ENCODE measurements at regions not wholly inside any gene's neighbourhood (a gene's known extent, or its start where the extent isn't known, plus 50 kb on each side); places are given as distances from the start of the nearest gene placed in this dataset.

DNA sequence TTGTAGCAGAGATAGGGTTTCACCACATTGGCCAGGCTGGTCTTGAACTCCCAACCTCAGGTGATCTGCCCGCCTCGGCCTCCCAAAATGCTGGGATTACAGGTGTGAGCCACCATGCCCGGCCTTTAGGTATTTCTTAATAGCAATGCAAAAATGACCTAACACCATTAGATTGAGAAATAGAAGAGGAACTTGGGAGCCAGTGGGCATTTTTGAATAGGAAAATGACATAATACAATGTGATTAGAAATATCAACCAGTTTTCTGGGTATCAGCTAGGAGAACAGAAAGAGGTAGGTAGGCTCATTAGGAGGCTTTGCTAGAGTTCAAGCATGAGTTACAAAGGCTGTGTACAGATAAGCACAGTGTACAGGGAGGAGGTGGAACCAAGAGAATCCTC is 101.8 kb upstream of the TBC1D5 start:
- no peak overlapping the region for H3K4me3 ChIP-seq (ENCODE audit: extremely low read depth in 1 of 4, insufficient read depth in 2 of 4, low read depth in 3 of 4, low read length in 4 of 4)
- CTCF ChIA-PET (ENCODE audit: partially characterized antibody) = interaction anchor here (4.6 kb wide), 1 partner anchor 45 kb away, joined by 36 read pairs; no protein-coding TSS in a partner anchor
- 98% methylated on average over 3 of the region's 3 CpGs; no CpG with 5 or more reads in 1 of the 2 experiments for WGBS, 2 experiments (ENCODE audit: extremely low coverage in 1 of 2, insufficient coverage in 1 of 2, insufficient read length in 1 of 2, insufficient replicate concordance in 2 of 2, low coverage in 1 of 2, low lambda C conversion rate in 2 of 2, missing lambda C conversion rate in 1 of 2)

More for the DNA sequence above, 101.8 kb upstream of the TBC1D5 start:
- Histone ChIP-seq H4K91ac (replicated peaks; ENCODE audit: insufficient read length, low read length) (no peak overlapping the region), H3K4ac (replicated peaks; ENCODE audit: insufficient read length, low read depth, low read length) (no peak overlapping the region), H3K9me3 (ENCODE audit: insufficient read depth in 2 of 2, low read depth in 1 of 2, low read length in 1 of 2) (no peaks in the 10 kb centered on the region), H3K4me1 (replicated peaks in 1 of 4; ENCODE audit: control insufficient read depth in 3 of 4, insufficient read depth in 4 of 4, low read length in 3 of 4) (no peaks in the 10 kb centered on the region; a peak in 1 of 7 replicates), H4K8ac (ENCODE audit: extremely low read depth, insufficient read depth, low read length) (no peak overlapping the region), H2AFZ (ENCODE audit: low read length) (no peak overlapping the region), H3K27me3 (replicated peaks in 1 of 4; ENCODE audit: control insufficient read depth in 3 of 4, extremely low read depth in 1 of 4, insufficient read depth in 3 of 4, low read length in 3 of 4) (no peaks in the 10 kb centered on the region), H3K79me1 (ENCODE audit: low read depth, low read length) (no peaks in the 10 kb centered on the region), H3K18ac (ENCODE audit: extremely low read depth, low read length) (no peak overlapping the region), H3K56ac (replicated peaks; ENCODE audit: insufficient read length, low read depth, low read length) (no peak overlapping the region), H3K79me2 (ENCODE audit: control insufficient read depth in 1 of 2, insufficient read depth in 2 of 2, low read length in 2 of 2) (no peaks in the 10 kb centered on the region), H4K20me1 (replicated peaks in 1 of 2; ENCODE audit: control insufficient read depth in 1 of 2, insufficient read depth in 2 of 2, low read length in 2 of 2) (no peaks in the 10 kb centered on the region), H2BK20ac (ENCODE audit: low read length) (no peak overlapping the region), H3K36me3 (ENCODE audit: control insufficient read depth in 2 of 4, insufficient read depth in 4 of 4, low read length in 3 of 4) (no peaks in the 10 kb centered on the region), H2BK12ac (ENCODE audit: low read depth, low read length) (no peak overlapping the region), H2AK5ac (ENCODE audit: low read depth, low read length) (no peak overlapping the region), H3K23me2 (ENCODE audit: low read depth, low read length) (no peaks in the 10 kb centered on the region; the same call in 1 of the 2 replicates), H3K23ac (ENCODE audit: insufficient read length) (no peak overlapping the region), H3K14ac (ENCODE audit: insufficient read length) (no peak overlapping the region), H3K27ac (ENCODE audit: low read depth, low read length) (no peak overlapping the region), H3K4me2 (ENCODE audit: insufficient read depth in 1 of 2, low read depth in 2 of 2, low read length in 2 of 2) (no peak overlapping the region), H3K9ac (replicated peaks in 1 of 4; ENCODE audit: extremely low read depth in 1 of 4, low read depth in 3 of 4, low read length in 3 of 4) (no peak overlapping the region), H2BK5ac (ENCODE audit: low read depth, low read length) (no peak overlapping the region), H2BK120ac (replicated peaks; ENCODE audit: low read depth, low read length) (no peak overlapping the region), H2BK15ac (ENCODE audit: low read length) (no peak overlapping the region), H4K5ac (ENCODE audit: insufficient read length, low read depth, low read length) (no peak overlapping the region)
- TF ChIP-seq, protein P1, sequence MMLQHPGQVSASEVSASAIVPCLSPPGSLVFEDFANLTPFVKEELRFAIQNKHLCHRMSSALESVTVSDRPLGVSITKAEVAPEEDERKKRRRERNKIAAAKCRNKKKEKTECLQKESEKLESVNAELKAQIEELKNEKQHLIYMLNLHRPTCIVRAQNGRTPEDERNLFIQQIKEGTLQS (IDR thresholded peaks at IDR 0.05; ENCODE audit: insufficient read depth, low read depth, low read length) = no peak
- TF ChIP-seq EP300 (IDR thresholded peaks at IDR 0.05; ENCODE audit: borderline replicate concordance in 1 of 2, low read depth in 2 of 2, low read length in 2 of 2) (no peak), RXRA (IDR thresholded peaks at IDR 0.05; ENCODE audit: insufficient read depth, low read depth, low read length) (no peak), TCF12 (IDR thresholded peaks at IDR 0.05; ENCODE audit: low read depth, low read length) (no peak), CREB1 (IDR thresholded peaks at IDR 0.05) (no peak)
- FAIRE-seq (no peak), DNase-seq (ENCODE audit: low read depth in 1 of 2, low spot score in 2 of 2) (no peak)
- POLR2A ChIA-PET (ENCODE audit: partially characterized antibody) = no interaction called here

Data from H1 (cell line).